GM12878 (cell line): ENCODE measurements at regions not wholly inside any gene's neighbourhood (a gene's known extent, or its start where the extent isn't known, plus 50 kb on each side); places are given as distances from the start of the nearest gene placed in this dataset.

Experiments
- ATAC-seq: fragments of 200-7000 bp; cut with Tn5 transposase; 3 replicates; pipeline ENCODE4 v1.9.1; 2020; ENCODE audit warnings: mild to moderate bottlenecking, moderate library complexity
- BruUV-seq: library from RNA; stranded (reverse); fragments of 400-500 nt; replicated peaks from 2 replicates; lab custom pipeline; 2021; lab: Mats Ljungman, UMichigan
- CTCF ChIA-PET: fragments of 300-600 bp; sonication (Branson Sonifier 250); formaldehyde crosslinking; extraction: SDS; loops from one replicate; lab custom pipeline; 2021; ENCODE audit warnings: inconsistent platforms; lab: Yijun Ruan, JAX
- POLR2A ChIA-PET: fragments of 350-600 bp; formaldehyde crosslinking; extraction: SDS; loops from one replicate; lab custom pipeline; 2021; ENCODE audit warnings: inconsistent platforms; lab: Charles Lee
- RAD21 ChIA-PET: fragments of 300-600 bp; sonication (Branson Sonifier 250); formaldehyde crosslinking; loops from one replicate; lab custom pipeline; 2023; ENCODE audit warnings: antibody characterized with exemption; ENCODE audit not compliant: unreplicated experiment; lab: Charles Lee
- SMC1A ChIA-PET: fragments of 300-600 bp; sonication (Branson Sonifier 250); formaldehyde crosslinking; loops from one replicate; lab custom pipeline; 2023; ENCODE audit not compliant: unreplicated experiment, uncharacterized antibody; lab: Charles Lee
- DNase-seq: peaks from one replicate; pipeline ENCODE4 v3.0.0-alpha.2; 2011; ENCODE audit warnings: low read depth, low spot score
- FAIRE-seq: peaks from 3 replicates; lab custom pipeline; 2011; peaks lifted over from hg19 to GRCh38; lab: Jason Lieb, UNC
- H2AFZ ChIP-seq: 2 replicates; pipeline ENCODE4 v1.6.0; 2011; ENCODE audit warnings: low read depth, low read length, control low read depth; ENCODE audit not compliant: control insufficient read depth
- H3K27ac ChIP-seq: 2 replicates; pipeline ENCODE4 v1.5.1; 2011; ENCODE audit warnings: control low read depth; ENCODE audit not compliant: control insufficient read depth, insufficient read depth
- H3K27me3 ChIP-seq, 2 experiments: replicated peaks in 1 of 2; 2 replicates each; pipeline versions ENCODE4 v1.6.0 to v1.6.1; 2011; ENCODE audit warnings: low read length in 1 of 2; ENCODE audit not compliant: control insufficient read depth in 2 of 2, insufficient read depth in 2 of 2
- H3K36me3 ChIP-seq, 2 experiments: 2 replicates each; pipeline ENCODE4 v1.5.1; 2011; ENCODE audit warnings: low read length in 1 of 2; ENCODE audit not compliant: control insufficient read depth in 2 of 2, insufficient read depth in 2 of 2
- H3K4me1 ChIP-seq: 2 replicates; pipeline ENCODE4 v1.6.1; 2011; ENCODE audit warnings: mild to moderate bottlenecking, low read length, moderate library complexity, mixed read lengths; ENCODE audit not compliant: control insufficient read depth, insufficient read depth
- H3K4me2 ChIP-seq: 2 replicates; pipeline ENCODE4 v1.6.0; 2011; ENCODE audit warnings: control low read depth; ENCODE audit not compliant: control insufficient read depth, insufficient read depth
- H3K4me3 ChIP-seq: fragments of 200-600 bp; sonication (generic); 2 replicates; pipeline ENCODE4 v1.5.1; 2016
- H3K79me2 ChIP-seq: 2 replicates; pipeline ENCODE4 v1.6.0; 2011; ENCODE audit warnings: low read length; ENCODE audit not compliant: control insufficient read depth, insufficient read depth
- H3K9ac ChIP-seq: 2 replicates; pipeline ENCODE4 v1.8.0; 2011; ENCODE audit warnings: low read length, control low read depth, mixed read lengths; ENCODE audit not compliant: control insufficient read depth, insufficient read depth
- H3K9me3 ChIP-seq: replicated peaks from 3 replicates; pipeline ENCODE4 v1.5.1; 2011; ENCODE audit warnings: mild to moderate bottlenecking, low read length; ENCODE audit not compliant: control insufficient read depth, insufficient read depth
- H4K20me1 ChIP-seq: 2 replicates; pipeline ENCODE4 v1.6.0; 2011; ENCODE audit not compliant: control insufficient read depth, insufficient read depth
- BRCA1 ChIP-seq: IDR thresholded peaks from 2 replicates; pipeline ENCODE4 v1.6.1; 2011; ENCODE audit warnings: low read depth, low read length, improper control_type of control experiment
- CBX3 ChIP-seq: fragments of 200-600 bp; sonication (generic); IDR thresholded peaks from 2 replicates; pipeline ENCODE4 v1.6.1; 2016; ENCODE audit warnings: low read depth, borderline replicate concordance
- CBX5 ChIP-seq: sonication (generic); IDR thresholded peaks from 2 replicates; pipeline ENCODE4 v1.6.1; 2016; ENCODE audit warnings: low read depth, moderate library complexity, mild to moderate bottlenecking, inconsistent platforms
- CEBPB ChIP-seq, 2 experiments: fragments of 150-350 bp in 1 of 2; IDR thresholded peaks; 2 replicates each; pipeline ENCODE4 v1.6.1; 2012 to 2014; ENCODE audit warnings: low read depth in 2 of 2, low read length in 2 of 2, borderline replicate concordance in 1 of 2, inconsistent platforms in 1 of 2
- E2F4 ChIP-seq: IDR thresholded peaks from 2 replicates; pipeline ENCODE4 v1.6.1; 2012; ENCODE audit warnings: low read depth, low read length, improper control_type of control experiment
- FOS ChIP-seq: IDR thresholded peaks from 3 replicates; pipeline ENCODE4 v1.6.1; 2011; ENCODE audit warnings: borderline replicate concordance; ENCODE audit not compliant: insufficient read length; ENCODE audit errors: extremely low read depth
- HCFC1 ChIP-seq: fragments of 150-350 bp; IDR thresholded peaks from 2 replicates; pipeline ENCODE4 v1.6.1; 2014; ENCODE audit warnings: low read length
- HDGF ChIP-seq: fragments of 450-650 bp; IDR thresholded peaks from 2 replicates; pipeline ENCODE4 v1.6.1; 2016; ENCODE audit warnings: antibody characterized with exemption
- NBN ChIP-seq: fragments of 450-650 bp; IDR thresholded peaks from 2 replicates; pipeline ENCODE4 v1.6.1; 2016
- RAD21 ChIP-seq: IDR thresholded peaks from 2 replicates; pipeline ENCODE4 v1.6.1; 2011; ENCODE audit warnings: mild to moderate bottlenecking, low read depth, low read length, moderate library complexity; ENCODE audit not compliant: insufficient read depth
- ZBTB11 ChIP-seq: fragments of 450-650 bp; formaldehyde crosslinking; IDR thresholded peaks from 2 replicates; pipeline ENCODE4 v1.5.0; 2022; ENCODE audit warnings: mild to moderate bottlenecking, missing genetic modification characterization
- ZNF217 ChIP-seq: fragments of 450-650 bp; IDR thresholded peaks from 2 replicates; pipeline ENCODE4 v1.6.1; 2017; ENCODE audit warnings: antibody characterized with exemption, mild to moderate bottlenecking
- ZNF592 ChIP-seq: fragments of 450-650 bp; IDR thresholded peaks from 2 replicates; pipeline ENCODE4 v1.6.1; 2017; ENCODE audit warnings: mild to moderate bottlenecking, moderate library complexity
- WGBS: methylation state at CpG from one replicate; pipeline ENCODE4 v1.1.6; 2016; ENCODE audit warnings: low lambda C conversion rate; ENCODE audit not compliant: insufficient replicate concordance, insufficient coverage; ENCODE audit errors: missing lambda C conversion rate; 5-methylcytosine and 5-hydroxymethylcytosine counted together
- in situ Hi-C: fragments of 300-500 bp; cut with MboI; formaldehyde crosslinking; loops from 9 replicates; pipeline ENCODE4 v1.14.3; 2018; ENCODE audit warnings: mixed read lengths
- intact Hi-C: fragments of 100-400 bp; cut with micrococcal nuclease; formaldehyde crosslinking; loops from one replicate; pipeline ENCODE4 v1.14.2; 2022; ENCODE audit not compliant: unreplicated experiment

- ChIA-PET CTCF (no interaction called here), POLR2A (no interaction called here), SMC1A (interaction anchor here (0.6 kb wide), 1 partner anchor 163 kb away, joined by 5 read pairs; no protein-coding TSS in a partner anchor), RAD21 (no interaction called here)
- 14% methylated on average over 2 of the region's 2 CpGs for WGBS
- no peaks in the 10 kb centered on the region; a peak in 1 of 4 replicates for H3K27me3 ChIP-seq
- intact Hi-C loops (no loop called here), in situ Hi-C loops (no loop called here)
- no peaks in the 10 kb centered on the region for H3K36me3 ChIP-seq
- H3K4me1 ChIP-seq = no peaks in the 10 kb centered on the region
- no peaks in the 10 kb centered on the region for H4K20me1 ChIP-seq
- no peak for DNase-seq
- no peak for ATAC-seq
- no peak for TF ChIP-seq RAD21
- TF ChIP-seq ZBTB11 = no peak
- no peak for TF ChIP-seq HCFC1
- no peak for TF ChIP-seq NBN
- no peak for TF ChIP-seq CBX5
- TF ChIP-seq E2F4 = no peak
- no peak for TF ChIP-seq CEBPB (IDR thresholded peaks at IDR 0.05; ENCODE audit: borderline replicate concordance in 1 of 2, low read depth in 2 of 2, low read length in 2 of 2)
- TF ChIP-seq HDGF = no peak
- no peak for TF ChIP-seq BRCA1
- no peak for TF ChIP-seq ZNF217
- no peak for TF ChIP-seq ZNF592
- no peak for TF ChIP-seq FOS
- TF ChIP-seq CBX3 = no peak
- no peak overlapping the region for H3K4me3 ChIP-seq
- BruUV-seq = no TSS peak
- H3K9ac ChIP-seq = no peak overlapping the region
- no peak overlapping the region for H3K27ac ChIP-seq
- H3K9me3 ChIP-seq = no peaks in the 10 kb centered on the region; the same call in 2 of the 3 replicates
- no peak for FAIRE-seq
- no peaks in the 10 kb centered on the region for H3K79me2 ChIP-seq
- H2AFZ ChIP-seq = no peak overlapping the region
- H3K4me2 ChIP-seq = no peak overlapping the region
Observed at GRCh38 chr7:24054236-24054635, 229.8 kb upstream of the NPY start.
